BE2C (cell line): ENCODE measurements at regions not wholly inside any gene's neighbourhood (a gene's known extent, or its start where the extent isn't known, plus 50 kb on each side); places are given as distances from the start of the nearest gene placed in this dataset.

ENCODE experiments used
- DNase-seq: peaks from one replicate; pipeline ENCODE4 v3.0.0-alpha.2; 2020
- H3K27me3 ChIP-seq: fragments of 250-450 bp; sonication (Bioruptor Pico); 2 replicates; pipeline ENCODE4 v1.5.1; 2020; ENCODE audit warnings: mild to moderate bottlenecking
- H3K36me3 ChIP-seq: fragments of 250-450 bp; sonication (Bioruptor Pico); 2 replicates; pipeline ENCODE4 v1.5.1; 2020; ENCODE audit warnings: mild to moderate bottlenecking
- H3K4me1 ChIP-seq: fragments of 250-450 bp; sonication (Bioruptor Pico); 2 replicates; pipeline ENCODE4 v1.5.1; 2020
- H3K4me3 ChIP-seq: 2 replicates; pipeline ENCODE4 v1.5.1; 2011; ENCODE audit warnings: low read depth, low read length
- H3K9me3 ChIP-seq: fragments of 250-450 bp; sonication (Bioruptor Pico); 2 replicates; pipeline ENCODE4 v1.5.1; 2020
- TF ChIP-seq, protein P1 (sequence below): IDR thresholded peaks from 2 replicates; pipeline ENCODE4 v1.5.1; 2012; ENCODE audit warnings: mild to moderate bottlenecking, low read depth, low read length

GRCh38 chr15:53230473-53230872 lies 440.3 kb upstream of the ONECUT1 start:
- no peak for DNase-seq
- TF ChIP-seq, protein P1, sequence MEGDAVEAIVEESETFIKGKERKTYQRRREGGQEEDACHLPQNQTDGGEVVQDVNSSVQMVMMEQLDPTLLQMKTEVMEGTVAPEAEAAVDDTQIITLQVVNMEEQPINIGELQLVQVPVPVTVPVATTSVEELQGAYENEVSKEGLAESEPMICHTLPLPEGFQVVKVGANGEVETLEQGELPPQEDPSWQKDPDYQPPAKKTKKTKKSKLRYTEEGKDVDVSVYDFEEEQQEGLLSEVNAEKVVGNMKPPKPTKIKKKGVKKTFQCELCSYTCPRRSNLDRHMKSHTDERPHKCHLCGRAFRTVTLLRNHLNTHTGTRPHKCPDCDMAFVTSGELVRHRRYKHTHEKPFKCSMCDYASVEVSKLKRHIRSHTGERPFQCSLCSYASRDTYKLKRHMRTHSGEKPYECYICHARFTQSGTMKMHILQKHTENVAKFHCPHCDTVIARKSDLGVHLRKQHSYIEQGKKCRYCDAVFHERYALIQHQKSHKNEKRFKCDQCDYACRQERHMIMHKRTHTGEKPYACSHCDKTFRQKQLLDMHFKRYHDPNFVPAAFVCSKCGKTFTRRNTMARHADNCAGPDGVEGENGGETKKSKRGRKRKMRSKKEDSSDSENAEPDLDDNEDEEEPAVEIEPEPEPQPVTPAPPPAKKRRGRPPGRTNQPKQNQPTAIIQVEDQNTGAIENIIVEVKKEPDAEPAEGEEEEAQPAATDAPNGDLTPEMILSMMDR, result no peak
- H3K4me1 ChIP-seq, result no peaks in the 10 kb centered on the region
- H3K9me3 ChIP-seq, result no peaks in the 10 kb centered on the region
- no peaks in the 10 kb centered on the region for H3K27me3 ChIP-seq
- no peaks in the 10 kb centered on the region for H3K36me3 ChIP-seq
- H3K4me3 ChIP-seq, result no peak overlapping the region

- no peaks in the 10 kb centered on the region for H3K4me1 ChIP-seq
- H3K27me3 ChIP-seq, result no peaks in the 10 kb centered on the region
- no peak for DNase-seq
- H3K36me3 ChIP-seq, result no peaks in the 10 kb centered on the region
- TF ChIP-seq, protein P1, result no peak
- no peaks in the 10 kb centered on the region for H3K9me3 ChIP-seq
- no peak overlapping the region for H3K4me3 ChIP-seq
Observed at GRCh38 chr15:53226559-53226958, 436.4 kb upstream of the ONECUT1 start.

GRCh38 chr15:53225781-53226180 lies 435.6 kb upstream of the ONECUT1 start:
- TF ChIP-seq, protein P1, result no peak
- H3K27me3 ChIP-seq, result no peaks in the 10 kb centered on the region
- DNase-seq, result no peak

GRCh38 chr15:53224371-53224770 lies 434.2 kb upstream of the ONECUT1 start:
- TF ChIP-seq, protein P1, result no peak
- Histone ChIP-seq H3K27me3 (no peaks in the 10 kb centered on the region), H3K36me3 (no peaks in the 10 kb centered on the region), H3K9me3 (no peaks in the 10 kb centered on the region), H3K4me3 (no peak overlapping the region), H3K4me1 (no peaks in the 10 kb centered on the region)
- no peak for DNase-seq

More at GRCh38 chr15:53225781-53226180, 435.6 kb upstream of the ONECUT1 start:
- H3K4me3 ChIP-seq, result no peak overlapping the region
- no peaks in the 10 kb centered on the region for H3K4me1 ChIP-seq
- no peaks in the 10 kb centered on the region for H3K9me3 ChIP-seq
- no peaks in the 10 kb centered on the region for H3K36me3 ChIP-seq

GRCh38 chr15:53223815-53224214 lies 433.7 kb upstream of the ONECUT1 start:
- TF ChIP-seq, protein P1, result no peak
- H3K27me3 ChIP-seq, result no peaks in the 10 kb centered on the region
- DNase-seq, result no peak

DNA sequence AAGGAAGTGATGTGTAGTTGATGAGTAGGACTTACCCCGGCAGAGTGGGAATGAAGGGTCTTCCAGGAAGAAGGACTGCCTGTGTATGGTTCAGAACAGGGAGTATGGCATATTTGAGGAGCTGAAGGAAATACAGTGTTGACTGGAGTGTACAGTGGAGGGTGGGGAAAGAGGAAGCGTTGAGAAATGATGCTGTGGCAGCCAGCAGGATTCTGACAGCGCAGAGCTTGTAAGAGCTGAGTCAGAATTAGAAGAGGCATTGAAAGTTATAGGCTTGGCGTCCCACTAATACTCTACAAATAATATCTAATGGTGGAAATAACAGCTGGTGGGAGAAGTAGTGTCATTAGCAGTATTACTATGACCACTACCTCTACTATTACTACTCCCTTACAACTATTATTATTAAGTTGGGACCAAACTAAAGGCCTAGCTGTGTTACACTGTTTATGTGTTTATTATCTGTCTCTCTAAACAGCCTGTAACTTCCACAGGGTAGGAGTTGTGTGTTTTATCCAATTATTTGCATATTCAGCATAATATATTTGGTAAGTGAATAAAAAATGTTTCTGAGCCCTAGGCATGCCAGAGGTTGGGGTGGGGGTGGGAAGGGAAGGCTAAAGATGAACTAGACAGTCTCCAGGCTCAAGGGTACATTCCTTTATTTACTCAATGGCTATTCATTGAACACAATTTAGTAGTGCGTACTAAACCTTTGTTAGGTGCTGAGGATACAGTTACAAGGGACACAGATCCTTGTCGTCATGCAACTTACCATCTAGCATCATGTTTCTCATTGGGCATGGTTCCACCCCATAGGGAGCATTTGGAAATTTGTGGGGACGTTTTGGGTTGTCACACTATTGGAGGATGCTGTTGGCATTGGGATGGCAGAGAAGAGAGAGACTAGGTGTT lies 428.8 kb upstream of the ONECUT1 start:
- Histone ChIP-seq H3K36me3 (no peaks in the 10 kb centered on the region), H3K9me3 (no peaks in the 10 kb centered on the region), H3K4me1 (no peaks in the 10 kb centered on the region), H3K4me3 (no peak overlapping the region), H3K27me3 (no peaks in the 10 kb centered on the region)
- TF ChIP-seq, protein P1, result no peak
- no peak for DNase-seq

More at GRCh38 chr15:53223815-53224214, 433.7 kb upstream of the ONECUT1 start:
- H3K9me3 ChIP-seq, result no peaks in the 10 kb centered on the region
- no peaks in the 10 kb centered on the region for H3K36me3 ChIP-seq
- H3K4me1 ChIP-seq, result no peaks in the 10 kb centered on the region
- no peak overlapping the region for H3K4me3 ChIP-seq
